GM10266 (cell line): ENCODE measurements at regions not wholly inside any gene's neighbourhood (a gene's known extent, or its start where the extent isn't known, plus 50 kb on each side); places are given as distances from the start of the nearest gene placed in this dataset.

Experiments used
- DNase-seq: peaks from one replicate; pipeline ENCODE4 v3.0.0; 2012; ENCODE audit errors: extremely low spot score
- TF ChIP-seq, protein P1 (sequence below): IDR thresholded peaks from 2 replicates; pipeline ENCODE4 v1.5.1; 2012; ENCODE audit warnings: mild to moderate bottlenecking, low read depth; ENCODE audit not compliant: control insufficient read depth, insufficient read depth; ENCODE audit errors: missing control alignments

DNA sequence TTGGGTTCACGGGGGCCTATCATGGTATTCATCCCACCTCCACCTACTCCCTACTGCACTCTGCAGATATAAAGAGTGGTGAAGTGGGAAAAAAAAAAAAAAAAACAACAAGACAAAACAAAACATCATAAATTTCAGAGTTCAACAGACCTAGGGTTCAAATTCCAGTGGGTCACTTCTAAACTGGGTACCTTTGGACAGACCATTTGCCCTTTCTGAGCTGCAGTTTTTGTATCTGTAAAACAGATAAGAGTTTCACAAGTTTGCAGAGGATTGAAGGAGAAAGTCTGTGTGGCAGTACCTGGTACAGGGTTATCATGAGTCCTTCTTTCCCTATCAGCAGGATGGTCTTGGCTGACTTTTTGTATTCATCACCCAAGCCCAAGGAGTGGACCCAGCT lies 211.2 kb upstream of the EEA1 start:
- no peak for DNase-seq

DNA sequence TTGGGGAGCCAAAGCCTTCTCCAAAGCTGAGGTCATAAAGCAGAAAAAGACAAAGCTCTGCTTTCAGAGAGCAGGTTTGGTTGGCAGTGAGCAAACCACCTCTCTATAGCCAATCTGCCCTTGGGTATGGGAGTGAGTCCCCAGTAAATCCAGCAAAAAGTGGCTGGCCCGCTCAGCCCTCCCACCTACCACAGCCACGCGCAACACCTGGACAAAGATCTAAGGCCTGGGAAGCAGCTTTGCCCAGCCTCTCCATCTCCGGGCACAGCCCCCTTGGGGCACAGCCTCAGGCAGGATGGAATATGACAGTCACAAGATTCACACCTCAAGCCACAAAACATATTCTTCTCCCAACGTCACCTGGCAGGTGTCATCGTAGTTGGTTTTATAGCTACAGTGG lies 211.7 kb upstream of the EEA1 start:
- no peak for DNase-seq
- TF ChIP-seq, protein P1, sequence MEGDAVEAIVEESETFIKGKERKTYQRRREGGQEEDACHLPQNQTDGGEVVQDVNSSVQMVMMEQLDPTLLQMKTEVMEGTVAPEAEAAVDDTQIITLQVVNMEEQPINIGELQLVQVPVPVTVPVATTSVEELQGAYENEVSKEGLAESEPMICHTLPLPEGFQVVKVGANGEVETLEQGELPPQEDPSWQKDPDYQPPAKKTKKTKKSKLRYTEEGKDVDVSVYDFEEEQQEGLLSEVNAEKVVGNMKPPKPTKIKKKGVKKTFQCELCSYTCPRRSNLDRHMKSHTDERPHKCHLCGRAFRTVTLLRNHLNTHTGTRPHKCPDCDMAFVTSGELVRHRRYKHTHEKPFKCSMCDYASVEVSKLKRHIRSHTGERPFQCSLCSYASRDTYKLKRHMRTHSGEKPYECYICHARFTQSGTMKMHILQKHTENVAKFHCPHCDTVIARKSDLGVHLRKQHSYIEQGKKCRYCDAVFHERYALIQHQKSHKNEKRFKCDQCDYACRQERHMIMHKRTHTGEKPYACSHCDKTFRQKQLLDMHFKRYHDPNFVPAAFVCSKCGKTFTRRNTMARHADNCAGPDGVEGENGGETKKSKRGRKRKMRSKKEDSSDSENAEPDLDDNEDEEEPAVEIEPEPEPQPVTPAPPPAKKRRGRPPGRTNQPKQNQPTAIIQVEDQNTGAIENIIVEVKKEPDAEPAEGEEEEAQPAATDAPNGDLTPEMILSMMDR = no peak

More for the DNA sequence above, 211.2 kb upstream of the EEA1 start:
- TF ChIP-seq, protein P1 = no peak

DNA sequence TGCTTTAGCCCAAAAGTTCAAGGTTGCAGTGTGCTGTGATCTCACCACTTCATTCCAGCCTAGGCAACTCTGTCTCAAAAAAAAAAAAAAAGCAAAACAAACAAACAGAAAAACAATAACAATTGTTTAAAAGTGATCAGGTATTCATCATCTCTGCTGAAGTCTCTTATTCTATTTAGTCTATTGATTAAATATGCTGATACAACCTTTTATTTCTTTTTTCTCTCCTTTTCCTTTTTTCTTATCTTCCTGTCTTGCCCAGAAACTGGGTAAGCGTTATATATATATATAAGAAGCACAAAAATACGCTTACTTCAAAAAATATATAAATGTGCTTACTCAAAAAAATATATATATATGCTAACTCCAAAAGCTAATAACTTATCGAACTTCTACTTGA lies 213.8 kb upstream of the EEA1 start:
- TF ChIP-seq, protein P1 = no peak
- DNase-seq = no peak

DNA sequence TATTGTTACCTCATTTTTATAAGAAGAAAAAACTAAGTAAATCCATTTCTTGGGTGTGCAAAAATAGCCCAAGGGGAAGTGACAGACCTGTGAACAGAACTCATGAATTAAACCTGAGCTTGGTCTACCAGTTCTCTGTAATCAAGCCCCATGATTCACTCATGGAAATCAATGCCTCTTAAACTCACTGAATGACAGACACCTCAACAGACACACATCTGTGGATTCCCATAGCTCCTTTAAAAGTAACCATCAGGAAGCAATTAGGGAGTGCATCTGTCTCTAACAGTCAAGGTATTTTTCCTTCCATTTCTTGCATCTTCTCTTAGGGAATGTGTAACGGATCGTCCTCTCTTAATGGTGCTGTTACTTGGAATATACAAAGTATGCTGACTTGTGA lies 215.0 kb upstream of the EEA1 start:
- TF ChIP-seq, protein P1 = no peak
- no peak for DNase-seq

DNA sequence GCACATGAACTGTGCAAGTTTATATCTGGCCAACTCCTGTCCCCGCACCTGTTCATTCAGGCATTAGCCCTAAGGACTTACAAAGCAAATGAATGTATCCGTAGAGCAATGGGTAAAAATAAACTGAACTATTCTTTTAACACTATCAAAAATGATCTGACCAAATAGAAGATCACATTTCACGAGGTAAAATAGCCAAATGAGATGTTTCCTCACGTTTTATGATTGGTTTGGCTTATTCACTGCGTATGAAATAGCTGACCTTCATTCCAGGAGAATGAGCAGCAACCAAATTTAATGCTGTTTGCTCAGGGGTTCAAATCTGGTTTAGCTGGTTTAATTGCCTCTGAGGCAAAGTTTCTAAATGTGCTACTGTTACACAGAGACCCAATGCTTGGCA lies 216.0 kb upstream of the EEA1 start:
- TF ChIP-seq, protein P1 = no peak
- no peak for DNase-seq

DNA sequence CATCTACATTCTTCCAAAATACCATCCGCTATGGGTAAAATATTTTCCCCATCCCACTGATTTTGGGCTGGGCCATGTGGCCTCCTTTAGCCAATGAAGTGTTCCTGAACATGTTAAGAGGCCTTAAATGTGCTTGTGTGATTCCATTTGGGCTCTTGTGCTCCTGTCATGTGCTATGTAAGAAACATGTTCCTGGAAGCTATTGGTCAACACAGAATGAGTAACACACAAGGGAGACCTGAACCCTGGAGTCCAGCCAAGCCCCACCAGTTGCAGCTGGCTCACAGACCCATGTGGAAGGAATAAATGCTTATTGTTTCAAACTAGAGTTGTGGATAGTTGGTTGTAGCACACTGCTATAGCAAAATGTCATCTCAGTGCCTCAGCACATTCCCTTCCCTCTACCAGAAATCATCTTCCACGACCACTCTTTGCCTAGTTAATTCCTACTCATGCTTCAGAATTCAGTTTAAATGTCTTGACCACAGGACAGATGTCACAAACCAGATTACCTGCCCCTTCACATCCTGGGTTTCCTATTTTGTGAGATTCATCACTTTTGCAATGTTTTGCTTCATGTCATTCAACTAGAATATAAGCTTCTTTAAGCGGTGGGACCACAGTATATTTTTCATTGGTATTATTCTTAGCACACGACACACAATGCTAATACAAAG lies 217.3 kb upstream of the EEA1 start:
- TF ChIP-seq, protein P1 = no peak
- DNase-seq = no peak

DNA sequence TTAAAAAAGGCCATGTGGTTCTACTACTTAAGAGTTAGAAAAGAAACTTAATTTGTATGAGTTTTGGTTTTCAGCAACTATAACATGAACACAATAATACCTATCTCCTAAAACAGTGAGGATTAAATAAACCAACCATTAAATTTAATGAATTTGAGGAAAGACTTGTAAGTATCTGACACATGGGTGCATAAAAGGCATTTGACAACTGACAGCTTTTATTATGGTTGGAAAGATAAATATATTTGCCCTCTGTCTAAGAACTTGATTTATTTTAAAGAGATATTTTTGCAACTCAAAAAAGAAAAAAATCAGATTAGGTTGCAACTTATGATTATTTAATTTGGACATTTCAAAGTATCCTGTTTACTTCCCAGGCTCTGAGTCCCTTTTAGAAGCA lies 217.9 kb upstream of the EEA1 start:
- no peak for DNase-seq
- TF ChIP-seq, protein P1 = no peak
